AG09319 (cell line): ENCODE measurements at regions not wholly inside any gene's neighbourhood (a gene's known extent, or its start where the extent isn't known, plus 50 kb on each side); places are given as distances from the start of the nearest gene placed in this dataset.

Source experiments
- DNase-seq: peaks from one replicate; pipeline ENCODE4 v3.0.0-alpha.2; 2010; ENCODE audit warnings: low read depth; ENCODE audit errors: extremely low read depth
- TF ChIP-seq, protein P1 (sequence below): IDR thresholded peaks from 2 replicates; pipeline ENCODE4 v1.5.1; 2011; ENCODE audit warnings: low read depth, mild to moderate bottlenecking, inconsistent platforms, low read length, moderate library complexity

DNA sequence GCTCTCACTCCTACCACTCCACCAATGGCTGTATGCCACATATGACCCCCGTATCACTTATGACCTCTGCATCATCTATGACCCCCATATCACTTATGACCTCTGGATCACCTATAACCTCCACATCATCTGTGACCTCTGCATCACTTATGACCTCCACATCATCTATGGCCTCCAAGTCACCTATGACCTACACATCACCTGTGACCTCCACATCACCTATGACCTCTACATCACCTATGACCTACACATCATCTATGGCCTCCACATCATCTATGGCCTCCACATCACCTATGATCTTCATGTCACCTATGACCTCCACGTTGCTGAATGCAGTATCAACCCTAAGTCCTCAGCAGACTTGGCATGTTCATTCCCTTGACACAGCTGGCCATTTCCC, 271.2 kb downstream of the MATN1 start:
- no peak for DNase-seq
- TF ChIP-seq, protein P1, sequence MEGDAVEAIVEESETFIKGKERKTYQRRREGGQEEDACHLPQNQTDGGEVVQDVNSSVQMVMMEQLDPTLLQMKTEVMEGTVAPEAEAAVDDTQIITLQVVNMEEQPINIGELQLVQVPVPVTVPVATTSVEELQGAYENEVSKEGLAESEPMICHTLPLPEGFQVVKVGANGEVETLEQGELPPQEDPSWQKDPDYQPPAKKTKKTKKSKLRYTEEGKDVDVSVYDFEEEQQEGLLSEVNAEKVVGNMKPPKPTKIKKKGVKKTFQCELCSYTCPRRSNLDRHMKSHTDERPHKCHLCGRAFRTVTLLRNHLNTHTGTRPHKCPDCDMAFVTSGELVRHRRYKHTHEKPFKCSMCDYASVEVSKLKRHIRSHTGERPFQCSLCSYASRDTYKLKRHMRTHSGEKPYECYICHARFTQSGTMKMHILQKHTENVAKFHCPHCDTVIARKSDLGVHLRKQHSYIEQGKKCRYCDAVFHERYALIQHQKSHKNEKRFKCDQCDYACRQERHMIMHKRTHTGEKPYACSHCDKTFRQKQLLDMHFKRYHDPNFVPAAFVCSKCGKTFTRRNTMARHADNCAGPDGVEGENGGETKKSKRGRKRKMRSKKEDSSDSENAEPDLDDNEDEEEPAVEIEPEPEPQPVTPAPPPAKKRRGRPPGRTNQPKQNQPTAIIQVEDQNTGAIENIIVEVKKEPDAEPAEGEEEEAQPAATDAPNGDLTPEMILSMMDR: no peak

DNA sequence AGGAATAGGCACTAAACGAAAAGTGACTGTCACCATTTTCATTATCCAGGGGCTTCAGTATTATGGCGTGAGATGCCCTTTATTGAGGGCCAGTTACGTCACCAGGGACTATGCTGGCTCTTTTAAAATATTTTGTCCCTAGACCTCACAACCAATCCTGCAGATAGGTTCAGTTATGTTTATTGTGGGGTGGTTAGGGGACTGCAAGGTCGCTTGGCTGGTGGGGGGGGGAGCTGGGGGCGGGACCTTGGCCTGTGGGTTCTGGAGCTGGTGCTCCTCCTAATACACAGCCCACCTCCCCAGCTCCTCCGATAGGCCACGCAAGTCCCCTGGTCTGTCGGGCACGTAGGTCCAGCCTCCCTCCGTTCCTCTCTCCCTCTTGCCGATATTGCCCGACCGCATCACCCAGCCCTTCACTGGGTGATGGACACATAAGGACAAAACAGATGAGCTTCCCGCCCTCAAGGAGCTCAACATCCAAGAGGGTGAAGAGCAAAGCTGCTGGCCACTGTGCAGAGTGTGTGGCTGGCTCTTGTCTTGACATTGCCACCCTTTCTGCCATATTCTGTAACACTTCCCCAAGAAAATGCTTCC, 271.8 kb downstream of the MATN1 start:
- DNase-seq: no peak
- TF ChIP-seq, protein P1: no peak

DNA sequence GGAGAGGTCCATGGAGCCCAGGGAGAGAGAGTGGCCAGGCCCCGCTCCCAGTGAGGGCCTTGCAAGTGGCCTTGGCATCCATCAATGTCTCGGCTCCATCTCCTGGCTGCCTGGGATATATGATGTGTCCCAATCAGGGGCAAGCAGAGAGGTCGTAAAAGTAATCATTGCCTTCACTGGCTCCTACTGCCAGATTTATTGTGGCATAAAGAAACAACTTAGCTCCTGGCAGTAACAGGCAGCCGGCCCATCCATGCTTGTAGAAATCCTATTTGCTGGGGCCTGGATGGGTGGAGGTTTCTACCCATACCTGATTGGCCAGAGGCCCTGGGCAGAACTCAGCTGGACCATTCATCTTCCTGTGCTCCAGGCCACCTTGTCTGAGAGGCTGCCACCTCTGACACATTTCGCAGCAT, 272.6 kb downstream of the MATN1 start:
- DNase-seq: no peak
- TF ChIP-seq, protein P1: no peak

DNA sequence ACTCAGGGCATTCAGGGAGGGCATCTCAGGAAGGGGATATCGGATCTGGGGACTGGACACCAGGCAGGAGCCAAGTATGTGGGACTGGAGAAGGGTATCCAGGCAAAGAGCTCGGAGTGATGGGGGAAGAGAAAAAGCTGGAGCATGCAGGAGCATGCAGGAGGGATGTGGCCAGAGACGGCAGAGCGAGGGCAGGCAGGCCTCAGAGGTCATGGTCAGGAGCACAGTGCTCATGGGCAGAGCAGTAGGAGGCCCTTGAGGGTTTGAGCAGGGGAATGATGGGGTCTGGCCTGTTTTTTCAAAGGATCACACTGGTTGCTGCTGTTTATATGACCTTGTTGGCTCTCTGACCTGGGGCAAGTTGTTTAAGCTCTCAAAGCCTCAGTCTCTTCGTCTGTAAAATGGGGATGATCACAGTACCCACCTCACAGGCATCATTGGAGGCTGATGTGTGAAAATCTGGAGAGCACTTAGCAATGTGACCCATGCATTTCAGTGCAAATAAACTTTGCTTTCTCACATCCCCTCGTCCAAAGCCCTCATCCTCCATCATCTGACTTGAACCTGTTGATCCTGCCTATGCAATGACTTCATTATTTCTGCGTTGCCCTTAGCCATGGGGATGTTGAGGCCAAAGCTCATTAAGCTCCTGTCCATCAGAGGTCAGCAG, 273.1 kb downstream of the MATN1 start:
- TF ChIP-seq, protein P1: no peak
- DNase-seq: no peak

DNA sequence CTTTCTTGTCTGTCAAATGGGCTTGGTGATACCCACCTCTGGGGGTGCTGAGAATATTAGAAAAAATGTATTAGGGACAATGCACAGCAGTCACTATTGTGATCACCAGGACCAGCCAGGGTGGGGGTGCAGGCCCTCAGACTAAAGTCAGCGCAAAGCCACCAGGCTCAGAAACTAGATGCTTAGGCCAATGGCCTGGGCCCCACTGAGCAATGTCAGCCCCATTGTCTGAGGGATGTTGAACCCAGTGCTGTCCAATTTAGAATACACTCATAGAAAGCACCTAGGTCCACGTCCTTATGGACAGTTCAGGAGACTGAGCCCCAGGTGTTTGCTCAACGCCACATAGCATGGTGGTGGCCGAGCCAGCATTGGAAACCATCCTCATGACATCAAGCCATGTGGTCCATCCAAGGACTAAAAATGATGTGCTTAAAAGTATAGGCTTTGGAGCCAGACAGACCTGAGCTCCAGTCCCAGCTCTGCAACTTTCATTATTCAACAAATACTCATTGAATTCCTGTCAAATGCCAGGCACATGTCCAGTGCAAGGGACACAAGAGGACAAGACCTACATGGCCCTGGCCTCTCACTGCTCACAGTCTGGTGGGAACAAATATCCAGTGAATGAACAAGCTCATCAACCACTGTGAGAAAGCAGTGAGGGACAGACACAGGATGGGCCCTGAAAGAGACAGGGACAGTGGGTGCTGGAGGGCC, 273.8 kb downstream of the MATN1 start:
- TF ChIP-seq, protein P1: no peak
- no peak for DNase-seq

DNA sequence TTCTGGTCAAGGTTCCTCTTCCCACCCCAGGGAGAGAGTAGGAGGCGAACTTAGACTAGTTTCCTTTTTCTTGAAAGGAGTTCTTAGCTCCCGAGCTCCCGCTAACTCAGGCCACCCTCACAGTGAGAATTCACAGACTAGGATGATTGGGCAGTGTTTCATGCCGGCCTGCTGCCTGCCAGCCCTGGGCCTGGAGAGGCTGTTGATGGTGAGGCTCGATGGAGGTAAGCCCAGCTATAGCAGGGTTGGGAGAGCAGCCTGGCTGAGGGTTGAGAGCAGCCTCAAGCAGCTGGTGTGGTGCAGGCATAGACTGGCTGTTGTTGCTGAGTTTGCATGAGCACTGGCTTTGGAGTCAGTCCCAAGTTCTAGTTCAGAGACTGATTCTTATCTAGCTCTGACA, 274.4 kb downstream of the MATN1 start:
- TF ChIP-seq, protein P1: no peak
- no peak for DNase-seq

DNA sequence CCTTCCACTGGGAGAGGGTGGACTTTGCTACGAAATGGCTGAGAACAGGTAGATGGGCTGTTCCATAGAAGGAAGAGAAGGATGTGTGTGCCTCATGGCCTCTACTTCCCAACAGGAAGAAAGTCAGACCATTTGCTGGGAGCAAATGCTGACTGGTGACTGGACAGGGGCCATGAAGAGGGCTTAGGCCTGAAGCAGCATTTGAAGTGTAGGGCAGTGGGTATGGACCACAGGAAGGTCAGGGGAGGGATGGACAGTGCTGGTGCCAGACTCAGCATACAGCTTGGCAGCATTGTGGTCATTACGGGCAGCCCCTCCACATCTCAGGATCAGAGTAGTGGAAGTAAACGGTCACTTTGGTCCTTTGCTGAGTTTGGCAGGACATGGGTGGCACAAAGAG, 275.7 kb downstream of the MATN1 start:
- no peak for DNase-seq

More for the DNA sequence above, 275.7 kb downstream of the MATN1 start:
- TF ChIP-seq, protein P1: no peak
